PC-9 (cell line): ENCODE measurements at regions not wholly inside any gene's neighbourhood (a gene's known extent, or its start where the extent isn't known, plus 50 kb on each side); places are given as distances from the start of the nearest gene placed in this dataset.

Experiments
- BruUV-seq: library from RNA; stranded (reverse); fragments of 400-500 nt; replicated peaks from 2 replicates; lab custom pipeline; 2021; lab: Mats Ljungman, UMichigan
- CTCF ChIA-PET: fragments of 300-600 bp; sonication (Branson Sonifier 250); formaldehyde crosslinking; loops from one replicate; lab custom pipeline; 2022; ENCODE audit warnings: antibody characterized with exemption; lab: Charles Lee
- POLR2A ChIA-PET: fragments of 300-600 bp; sonication (Branson Sonifier 250); formaldehyde crosslinking; loops from one replicate; lab custom pipeline; 2022; ENCODE audit warnings: antibody characterized with exemption; ENCODE audit not compliant: unreplicated experiment; lab: Charles Lee
- DNase-seq, 2 experiments: peaks; one replicate each; pipeline versions ENCODE4 v3.0.0 to v3.0.0-alpha.2; 2015 to 2022; ENCODE audit warnings: mixed read lengths in 1 of 2
- H2AFZ ChIP-seq: fragments of 200-600 bp; sonication (generic); 2 replicates; pipeline ENCODE4 v1.8.1; 2017; ENCODE audit warnings: antibody characterized with exemption
- H3F3A ChIP-seq: fragments of 200-600 bp; sonication (generic); 2 replicates; pipeline ENCODE4 v1.8.1; 2017; ENCODE audit warnings: antibody characterized with exemption, mild to moderate bottlenecking, low read depth; ENCODE audit not compliant: insufficient read depth
- H3K27ac ChIP-seq: fragments of 200-600 bp; sonication (generic); 2 replicates; pipeline ENCODE4 v1.6.1; 2016; ENCODE audit warnings: mixed run types
- H3K27me3 ChIP-seq: fragments of 200-600 bp; sonication (generic); 2 replicates; pipeline ENCODE4 v1.6.1; 2016; ENCODE audit warnings: low read depth, mixed run types; ENCODE audit not compliant: insufficient read depth
- H3K36me3 ChIP-seq: fragments of 200-600 bp; sonication (generic); 2 replicates; pipeline ENCODE4 v1.6.1; 2016; ENCODE audit warnings: low read depth, mixed run types
- H3K4me1 ChIP-seq: fragments of 200-600 bp; sonication (generic); replicated peaks from 2 replicates; pipeline ENCODE4 v1.6.1; 2016; ENCODE audit warnings: mixed run types; ENCODE audit not compliant: insufficient read depth
- H3K4me2 ChIP-seq: fragments of 200-600 bp; sonication (generic); 2 replicates; pipeline ENCODE4 v1.6.1; 2017; ENCODE audit warnings: mixed run types
- H3K4me3 ChIP-seq: fragments of 200-600 bp; sonication (generic); 2 replicates; pipeline ENCODE4 v1.6.1; 2016; ENCODE audit warnings: mixed run types
- H3K79me2 ChIP-seq: fragments of 200-600 bp; sonication (generic); 2 replicates; pipeline ENCODE4 v1.6.1; 2017; ENCODE audit warnings: low read depth, mixed run types
- H3K9me2 ChIP-seq: fragments of 200-600 bp; sonication (generic); 2 replicates; pipeline ENCODE4 v1.8.1; 2017; ENCODE audit warnings: mild to moderate bottlenecking; ENCODE audit not compliant: insufficient read depth
- H3K9me3 ChIP-seq: fragments of 200-600 bp; sonication (generic); 2 replicates; pipeline ENCODE4 v1.8.1; 2016; ENCODE audit warnings: low read depth; ENCODE audit not compliant: insufficient read depth
- H4K20me1 ChIP-seq: fragments of 200-600 bp; sonication (generic); 2 replicates; pipeline ENCODE4 v1.8.1; 2017; ENCODE audit not compliant: insufficient read depth
- CTCF ChIP-seq: fragments of 200-600 bp; sonication (generic); conservative IDR thresholded peaks from 2 replicates; pipeline ENCODE4 v1.6.1; 2017; ENCODE audit warnings: mixed run types, antibody characterized with exemption, mild to moderate bottlenecking, moderate library complexity
- EZH2 ChIP-seq: fragments of 200-600 bp; sonication (generic); IDR thresholded peaks from 2 replicates; pipeline ENCODE4 v1.8.0; 2017; ENCODE audit warnings: antibody characterized with exemption, low read depth
- intact Hi-C: fragments of 100-400 bp; cut with micrococcal nuclease; formaldehyde crosslinking; loops from one replicate; pipeline ENCODE4 v1.10.0; 2022; ENCODE audit not compliant: unreplicated experiment

- POLR2A ChIA-PET, result no interaction called here
- H3K27me3 ChIP-seq, result no peaks in the 10 kb centered on the region
- CTCF ChIA-PET, result no interaction called here
- H3K4me2 ChIP-seq, result no peak overlapping the region
- H3K79me2 ChIP-seq, result no peaks in the 10 kb centered on the region
- H2AFZ ChIP-seq, result no peak overlapping the region
- DNase-seq, result peak in 1 of 2 experiments; percentile 64
- H3K27ac ChIP-seq, result no peak overlapping the region
- H4K20me1 ChIP-seq, result no peaks in the 10 kb centered on the region
- no TSS peak for BruUV-seq
- no peaks in the 10 kb centered on the region for H3K4me1 ChIP-seq
- H3F3A ChIP-seq, result no peaks in the 10 kb centered on the region
- no peaks in the 10 kb centered on the region for H3K36me3 ChIP-seq
- H3K9me3 ChIP-seq, result no peaks in the 10 kb centered on the region
- intact Hi-C loops, result no loop called here
- H3K9me2 ChIP-seq, result no peaks in the 10 kb centered on the region
- TF ChIP-seq CTCF, result no peak
- TF ChIP-seq EZH2, result no peak
- no peak overlapping the region for H3K4me3 ChIP-seq
These were observed 89.6 kb upstream of the KIT start for GRCh38 chr4:54568184-54568583.

DNA sequence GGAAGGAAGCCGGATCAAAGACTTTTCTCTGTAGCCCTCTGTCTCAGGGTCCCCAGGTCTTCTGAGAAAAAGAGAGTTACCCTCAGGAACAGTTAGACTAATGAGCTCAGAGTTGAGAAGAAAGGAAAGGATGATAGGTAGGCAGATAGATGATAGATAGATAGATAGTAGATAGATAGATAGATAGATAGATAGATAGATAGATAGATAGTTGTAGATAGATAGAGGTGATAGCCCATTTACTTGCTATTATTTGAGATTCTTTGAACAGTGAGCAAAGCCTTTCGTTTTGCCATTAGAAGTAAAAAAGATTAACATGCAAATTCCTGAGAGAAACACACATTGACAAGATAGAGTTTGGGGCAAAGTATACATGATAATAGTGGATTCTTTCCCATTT lies 86.9 kb upstream of the KIT start:
- Histone ChIP-seq H3K36me3 (no peaks in the 10 kb centered on the region), H3K9me2 (no peaks in the 10 kb centered on the region), H3F3A (no peaks in the 10 kb centered on the region), H3K27me3 (no peaks in the 10 kb centered on the region), H2AFZ (no peak overlapping the region), H3K79me2 (no peaks in the 10 kb centered on the region), H3K4me2 (no peak overlapping the region), H3K4me3 (no peak overlapping the region), H4K20me1 (no peaks in the 10 kb centered on the region), H3K9me3 (no peaks in the 10 kb centered on the region), H3K4me1 (no peaks in the 10 kb centered on the region), H3K27ac (no peak overlapping the region)
- POLR2A ChIA-PET, result no interaction called here
- TF ChIP-seq EZH2 (no peak), CTCF (no peak)
- BruUV-seq, result no TSS peak
- CTCF ChIA-PET, result no interaction called here
- DNase-seq, result no peak
- intact Hi-C loops, result no loop called here

DNA sequence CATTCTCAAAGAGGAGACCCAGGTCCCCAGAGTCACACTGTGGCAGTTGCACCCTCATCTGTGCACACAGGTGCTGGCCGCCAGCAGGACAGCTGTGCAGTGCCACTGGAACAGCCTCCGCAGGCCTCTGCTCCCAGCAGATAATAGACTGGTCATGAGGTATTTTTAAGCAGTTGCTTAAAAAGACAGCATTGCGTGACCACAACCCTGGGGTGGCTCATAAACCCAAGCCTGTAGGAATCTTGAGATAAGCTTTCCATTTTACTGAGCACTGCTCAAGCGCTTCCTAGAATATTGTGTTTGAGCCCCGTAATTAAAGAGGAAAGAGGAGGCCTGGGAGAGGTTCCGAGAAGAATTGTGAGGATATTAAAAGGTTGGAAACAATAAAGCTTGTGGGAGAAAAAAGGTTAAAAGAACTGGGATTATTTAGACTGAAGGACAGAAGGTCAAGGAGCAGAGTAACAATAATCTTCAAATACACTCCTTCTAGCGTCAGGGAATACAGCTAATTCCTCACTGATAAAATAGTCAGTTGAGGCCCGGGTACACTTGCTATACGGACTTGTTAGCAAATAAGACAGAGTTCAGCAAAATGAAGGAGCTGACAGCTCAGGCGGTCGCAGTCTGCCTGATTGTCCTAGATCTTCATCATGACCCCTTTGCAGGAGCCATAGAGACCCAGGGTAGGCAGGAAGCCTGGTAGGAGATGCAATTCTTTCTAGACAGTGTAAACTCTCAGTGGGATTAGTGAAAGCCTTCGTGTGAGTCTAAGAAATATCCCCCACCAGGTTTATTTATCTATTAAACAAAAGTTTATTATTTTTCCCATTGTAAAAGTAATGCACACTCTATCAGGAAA lies 86.2 kb upstream of the KIT start:
- H3K4me1 ChIP-seq, result no peaks in the 10 kb centered on the region
- H3K4me2 ChIP-seq, result no peak overlapping the region
- no peaks in the 10 kb centered on the region for H3K27me3 ChIP-seq
- H3F3A ChIP-seq, result no peaks in the 10 kb centered on the region
- CTCF ChIA-PET, result no interaction called here
- BruUV-seq, result no TSS peak
- no peak for DNase-seq
- H3K4me3 ChIP-seq, result no peak overlapping the region
- H3K9me3 ChIP-seq, result no peaks in the 10 kb centered on the region
- H3K27ac ChIP-seq, result no peak overlapping the region
- H4K20me1 ChIP-seq, result no peaks in the 10 kb centered on the region
- H2AFZ ChIP-seq, result no peak overlapping the region
- POLR2A ChIA-PET, result no interaction called here
- H3K9me2 ChIP-seq, result no peaks in the 10 kb centered on the region
- no peaks in the 10 kb centered on the region for H3K36me3 ChIP-seq
- intact Hi-C loops, result no loop called here
- no peaks in the 10 kb centered on the region for H3K79me2 ChIP-seq
- TF ChIP-seq CTCF (no peak), EZH2 (no peak)
